ENCODE measurements at regions not wholly inside any gene's neighbourhood (a gene's known extent, or its start where the extent isn't known, plus 50 kb on each side); places are given as distances from the start of the nearest gene placed in this dataset.

GRCh38 chr10:117728087-117728486, 185.5 kb downstream of the EMX2 start:
- TF ChIP-seq CTCF (IDR thresholded peaks at IDR 0.05 in 4 of 5, conservative IDR thresholded peaks at IDR 0.05 in 1 of 5) = no peak
- no peak for TF ChIP-seq POLR2A (IDR thresholded peaks at IDR 0.05)

Data from gastrocnemius medialis (tissue), 4 donors.